ENCODE measurements at regions not wholly inside any gene's neighbourhood (a gene's known extent, or its start where the extent isn't known, plus 50 kb on each side); places are given as distances from the start of the nearest gene placed in this dataset.

DNA sequence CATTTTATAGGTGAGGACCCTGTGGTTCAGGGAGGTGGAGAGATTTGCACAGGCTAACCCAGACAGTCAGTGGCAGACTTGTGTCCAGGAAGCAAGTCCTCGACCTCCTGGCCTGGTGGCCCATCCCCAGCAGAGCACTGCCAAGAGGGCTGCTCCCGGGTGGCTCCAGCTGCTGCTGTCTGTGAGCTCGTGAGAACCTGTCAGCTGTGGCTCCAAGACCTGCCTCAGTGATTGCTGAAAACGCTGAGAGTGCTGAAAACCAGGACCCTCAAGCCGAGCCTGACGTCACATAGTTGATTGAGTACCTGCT lies 74.2 kb downstream of the RTL9 start:
- TF ChIP-seq TAF1 (conservative IDR thresholded peaks at IDR 0.05) (no peak), CTCF (IDR thresholded peaks at IDR 0.05; ENCODE audit: low read depth, low read length, missing input control) (no peak), HNF4A (conservative IDR thresholded peaks at IDR 0.05) (no peak)
- TF ChIP-seq, protein P1, sequence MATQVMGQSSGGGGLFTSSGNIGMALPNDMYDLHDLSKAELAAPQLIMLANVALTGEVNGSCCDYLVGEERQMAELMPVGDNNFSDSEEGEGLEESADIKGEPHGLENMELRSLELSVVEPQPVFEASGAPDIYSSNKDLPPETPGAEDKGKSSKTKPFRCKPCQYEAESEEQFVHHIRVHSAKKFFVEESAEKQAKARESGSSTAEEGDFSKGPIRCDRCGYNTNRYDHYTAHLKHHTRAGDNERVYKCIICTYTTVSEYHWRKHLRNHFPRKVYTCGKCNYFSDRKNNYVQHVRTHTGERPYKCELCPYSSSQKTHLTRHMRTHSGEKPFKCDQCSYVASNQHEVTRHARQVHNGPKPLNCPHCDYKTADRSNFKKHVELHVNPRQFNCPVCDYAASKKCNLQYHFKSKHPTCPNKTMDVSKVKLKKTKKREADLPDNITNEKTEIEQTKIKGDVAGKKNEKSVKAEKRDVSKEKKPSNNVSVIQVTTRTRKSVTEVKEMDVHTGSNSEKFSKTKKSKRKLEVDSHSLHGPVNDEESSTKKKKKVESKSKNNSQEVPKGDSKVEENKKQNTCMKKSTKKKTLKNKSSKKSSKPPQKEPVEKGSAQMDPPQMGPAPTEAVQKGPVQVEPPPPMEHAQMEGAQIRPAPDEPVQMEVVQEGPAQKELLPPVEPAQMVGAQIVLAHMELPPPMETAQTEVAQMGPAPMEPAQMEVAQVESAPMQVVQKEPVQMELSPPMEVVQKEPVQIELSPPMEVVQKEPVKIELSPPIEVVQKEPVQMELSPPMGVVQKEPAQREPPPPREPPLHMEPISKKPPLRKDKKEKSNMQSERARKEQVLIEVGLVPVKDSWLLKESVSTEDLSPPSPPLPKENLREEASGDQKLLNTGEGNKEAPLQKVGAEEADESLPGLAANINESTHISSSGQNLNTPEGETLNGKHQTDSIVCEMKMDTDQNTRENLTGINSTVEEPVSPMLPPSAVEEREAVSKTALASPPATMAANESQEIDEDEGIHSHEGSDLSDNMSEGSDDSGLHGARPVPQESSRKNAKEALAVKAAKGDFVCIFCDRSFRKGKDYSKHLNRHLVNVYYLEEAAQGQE (IDR thresholded peaks at IDR 0.05), result no peak
